ENCODE measurements at regions not wholly inside any gene's neighbourhood (a gene's known extent, or its start where the extent isn't known, plus 50 kb on each side); places are given as distances from the start of the nearest gene placed in this dataset.
"Not testable (repeated sequence)": the region's sequence is repeated elsewhere in the genome, so short reads cannot be mapped to it uniquely, and the experiment has no call there.

DNA sequence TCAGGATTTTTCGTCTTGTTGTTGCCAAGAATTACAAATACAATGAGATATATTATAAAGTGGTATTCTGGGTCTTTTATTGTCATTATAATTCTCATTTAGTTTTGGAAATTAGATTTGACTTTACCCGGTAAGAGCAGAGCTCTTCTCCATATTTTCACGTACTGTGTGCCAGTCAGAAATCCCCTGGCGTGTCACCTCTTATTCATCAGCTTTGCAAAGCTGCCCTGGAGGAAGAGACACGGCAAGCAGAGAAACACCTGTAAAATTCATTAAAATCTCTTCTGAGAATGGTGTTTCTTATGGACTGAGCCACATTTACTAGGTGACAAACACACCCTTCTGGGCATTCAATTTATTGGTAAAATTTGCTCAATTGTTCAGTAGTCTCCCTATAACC is 440.4 kb downstream of the HINT1 start:
- no peak for DNase-seq (ENCODE audit: low spot score)

DNA sequence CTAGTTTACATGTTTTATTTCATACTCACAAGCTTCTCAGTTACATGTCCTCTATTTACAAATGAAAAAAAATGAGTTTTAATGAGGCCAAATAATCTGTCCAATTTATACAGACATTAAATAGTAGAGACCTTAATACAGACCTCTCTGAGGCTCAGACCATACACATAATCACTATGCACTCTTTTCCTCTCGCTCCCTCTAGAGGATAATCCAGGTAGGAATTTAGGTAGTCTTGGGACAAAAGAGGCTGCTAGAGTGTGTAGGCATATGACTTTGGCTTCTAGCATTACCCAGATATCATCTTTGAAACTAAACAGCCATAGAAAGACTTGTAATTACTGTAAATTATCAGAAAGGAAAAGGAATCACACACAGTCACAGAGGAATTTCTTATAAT is 444.7 kb downstream of the HINT1 start:
- DNase-seq (ENCODE audit: low spot score) = no peak

DNA sequence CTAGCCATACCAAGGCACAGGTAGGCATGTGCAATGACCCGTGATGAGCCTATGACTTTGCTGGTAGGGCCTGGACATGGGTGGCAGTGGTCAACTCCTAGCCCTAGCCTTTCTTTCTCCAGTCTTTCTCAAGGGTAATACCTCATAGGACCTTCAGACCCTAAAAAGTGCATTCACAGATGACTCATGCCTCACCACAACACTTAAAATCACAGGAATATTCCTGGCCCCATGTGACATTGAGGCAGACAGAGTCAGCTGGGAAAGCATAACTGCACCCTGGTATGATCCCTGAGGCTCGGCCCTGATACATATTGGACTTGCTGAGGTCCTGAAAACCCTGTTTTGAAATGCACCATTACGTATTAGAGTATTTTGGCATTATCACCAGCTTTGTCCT is 449.5 kb downstream of the HINT1 start:
- DNase-seq (ENCODE audit: low spot score) = no peak

DNA sequence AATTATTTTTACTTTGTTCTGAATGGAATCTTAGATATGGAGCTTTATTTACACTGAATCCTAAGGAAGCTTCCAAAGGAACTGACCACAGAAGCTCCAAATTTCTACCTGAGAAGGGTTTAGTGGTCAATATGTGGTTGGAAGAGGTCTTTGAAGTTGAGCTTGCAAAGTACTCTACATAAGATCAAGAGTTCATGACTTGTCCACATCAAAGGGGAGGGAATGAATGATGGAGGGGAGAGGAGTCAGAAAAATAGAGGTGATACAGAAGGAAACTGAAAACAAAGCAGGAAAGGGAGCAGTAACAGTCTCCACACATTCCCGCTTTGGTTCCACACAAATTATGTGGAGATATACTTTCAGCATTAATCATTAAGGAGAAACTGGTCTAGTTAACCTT is 450.9 kb downstream of the HINT1 start:
- DNase-seq (ENCODE audit: low spot score) = no peak

DNA sequence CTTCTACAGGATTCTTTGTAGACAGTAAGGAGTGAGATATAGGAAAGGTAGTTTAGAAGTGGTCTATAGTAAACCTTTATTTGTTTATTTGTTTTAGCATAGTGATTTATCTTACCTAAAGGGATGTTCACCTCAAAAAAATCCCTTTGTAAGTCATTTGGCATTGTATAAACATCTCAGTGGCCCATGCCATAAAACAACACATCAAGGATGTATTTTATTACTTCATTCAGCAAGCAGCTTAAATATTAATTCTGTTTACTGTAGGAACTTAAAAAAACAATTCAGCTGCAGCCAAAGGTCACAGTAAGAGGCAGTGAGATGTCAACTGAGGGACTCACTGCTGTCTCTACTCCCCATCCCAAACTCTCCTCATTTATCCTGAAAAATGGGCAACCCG is 452.7 kb downstream of the HINT1 start:
- no peak for DNase-seq (ENCODE audit: low spot score)

DNA sequence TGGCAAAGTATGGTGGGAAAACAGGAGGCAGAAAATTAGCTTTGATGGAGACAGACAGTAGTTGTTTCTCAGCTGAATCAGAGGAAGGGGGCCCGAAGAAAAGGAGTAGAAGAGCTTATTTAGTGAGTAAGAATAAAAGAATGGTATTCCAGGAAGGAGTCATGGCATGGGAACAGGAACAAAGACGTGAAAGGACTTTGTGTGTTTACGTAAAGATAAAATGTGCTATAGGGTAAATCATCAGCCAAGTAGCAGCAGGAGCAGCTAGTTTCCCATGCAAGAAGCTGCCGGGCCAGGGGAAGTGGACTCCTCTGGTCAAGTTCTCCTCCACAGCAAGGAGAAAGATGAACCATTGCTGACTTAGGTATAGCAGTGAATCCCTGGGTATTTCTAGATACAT is 454.5 kb downstream of the HINT1 start:
- DNase-seq (ENCODE audit: low spot score) = no peak

DNA sequence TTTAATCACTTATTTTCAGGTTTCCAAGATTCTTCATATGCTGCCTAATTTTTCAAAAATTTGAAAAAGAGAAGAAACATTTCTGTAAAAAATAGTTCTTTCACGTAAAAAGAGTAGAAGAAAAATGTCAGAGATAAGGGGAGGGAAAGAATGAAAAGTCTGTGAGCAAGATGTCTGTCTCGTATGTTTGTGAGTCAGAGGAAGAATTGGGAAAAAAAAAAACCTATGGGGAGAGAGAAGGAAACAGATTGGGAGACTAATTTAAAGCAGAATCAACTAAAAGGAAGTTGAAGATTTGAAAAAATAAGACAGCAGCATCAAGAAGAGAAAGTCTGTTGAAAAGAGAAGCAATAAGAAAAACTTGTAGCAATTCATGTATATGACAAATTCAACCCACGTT is 456.3 kb downstream of the HINT1 start:
- no peak for DNase-seq (ENCODE audit: low spot score)

DNA sequence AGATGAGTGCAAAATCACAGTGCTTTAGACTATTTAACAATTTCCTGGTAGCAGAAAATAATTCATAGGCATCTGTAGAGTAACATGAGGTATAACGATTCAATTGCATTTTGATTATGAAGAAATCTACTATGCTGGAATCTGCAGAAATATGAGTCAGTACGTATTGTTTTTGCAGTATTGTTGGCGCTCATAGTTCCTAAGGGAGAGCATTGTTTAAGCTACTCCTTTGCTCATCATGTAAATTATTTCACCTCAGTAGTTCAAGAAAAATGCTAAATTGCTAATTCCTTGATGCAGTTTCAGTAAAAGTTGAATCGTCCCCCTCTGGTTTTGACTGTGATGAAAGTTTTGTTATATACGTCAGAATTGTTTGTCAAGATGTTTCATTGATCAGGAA is 458.4 kb downstream of the HINT1 start:
- no peak for DNase-seq (ENCODE audit: low spot score)

DNA sequence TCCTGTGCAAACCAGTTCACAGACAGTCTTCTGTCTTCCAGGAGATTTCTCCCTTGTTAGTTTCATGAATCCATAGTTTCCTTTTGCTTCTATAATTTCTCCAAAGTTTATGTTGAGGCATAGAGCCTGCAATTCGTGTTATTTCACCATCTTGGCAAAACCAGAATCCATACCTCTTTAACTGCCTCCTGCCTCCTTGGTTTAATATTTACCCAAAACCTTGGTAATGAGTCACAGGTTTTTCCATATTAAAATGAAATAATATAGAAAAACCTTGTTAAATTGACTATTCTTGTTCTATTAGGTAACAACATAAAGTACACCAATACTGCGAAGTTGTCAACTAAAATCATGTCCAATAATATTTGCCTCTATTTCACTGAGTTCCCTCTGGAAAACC is 459.7 kb downstream of the HINT1 start:
- DNase-seq (ENCODE audit: low spot score) = no peak

DNA sequence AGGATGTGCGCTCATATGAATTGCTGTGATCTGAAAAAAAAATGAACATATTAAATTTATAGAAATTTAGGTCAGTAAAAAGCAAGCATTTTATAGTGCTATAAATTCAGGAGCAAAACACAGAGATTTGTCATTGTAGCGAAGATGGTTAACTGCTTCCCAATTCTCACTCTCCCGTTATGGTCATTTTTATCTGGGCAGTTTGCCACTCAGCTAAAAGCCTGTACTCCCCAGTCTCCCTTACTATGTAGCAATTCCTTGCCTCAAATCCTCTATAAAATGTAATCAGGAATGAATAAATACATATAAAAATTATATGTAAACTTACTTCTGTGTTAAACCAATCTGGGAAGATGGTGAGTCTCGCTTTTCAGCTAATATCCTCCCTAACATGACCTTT is 471.5 kb downstream of the HINT1 start:
- DNase-seq (ENCODE audit: low spot score) = no peak

DNA sequence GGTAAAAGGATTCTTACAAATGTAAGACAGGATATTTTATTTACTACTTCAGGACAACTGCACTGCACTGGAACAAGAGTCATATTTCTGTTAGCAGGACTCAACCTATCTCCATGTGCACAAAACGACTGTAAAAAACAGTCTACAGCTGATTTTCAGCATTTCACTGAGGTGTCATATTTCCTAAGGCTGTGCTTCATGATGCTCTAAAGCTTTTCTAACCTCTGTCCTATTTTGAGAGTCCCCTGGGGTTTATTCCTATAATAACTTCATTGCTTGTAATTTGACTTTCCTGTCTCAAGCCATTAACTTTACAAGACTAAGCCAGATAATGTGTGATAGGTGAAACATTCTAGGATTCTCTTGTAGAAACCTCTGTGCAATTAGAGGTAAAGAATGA is 472.3 kb downstream of the HINT1 start:
- no peak for DNase-seq (ENCODE audit: low spot score)

DNA sequence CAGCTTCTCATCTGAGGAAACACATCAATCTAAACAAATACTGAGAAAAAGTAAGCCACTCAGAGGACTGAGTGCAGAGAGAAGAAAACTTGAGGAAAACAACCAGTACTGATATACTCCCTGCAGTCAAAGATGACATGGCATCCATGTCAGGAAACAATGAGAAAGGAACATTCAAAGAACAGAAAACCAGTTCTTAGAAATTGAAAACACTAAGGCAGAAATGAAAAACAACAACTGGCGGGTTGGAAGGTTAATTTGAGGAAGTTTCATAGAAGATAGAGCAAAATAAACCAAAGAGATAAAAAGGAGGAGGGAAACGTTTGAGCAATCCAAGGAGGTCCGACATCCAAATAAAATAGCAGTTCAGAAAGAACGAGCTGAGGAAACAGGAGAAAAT is 475.2 kb downstream of the HINT1 start:
- DNase-seq (ENCODE audit: low spot score) = no peak

DNA sequence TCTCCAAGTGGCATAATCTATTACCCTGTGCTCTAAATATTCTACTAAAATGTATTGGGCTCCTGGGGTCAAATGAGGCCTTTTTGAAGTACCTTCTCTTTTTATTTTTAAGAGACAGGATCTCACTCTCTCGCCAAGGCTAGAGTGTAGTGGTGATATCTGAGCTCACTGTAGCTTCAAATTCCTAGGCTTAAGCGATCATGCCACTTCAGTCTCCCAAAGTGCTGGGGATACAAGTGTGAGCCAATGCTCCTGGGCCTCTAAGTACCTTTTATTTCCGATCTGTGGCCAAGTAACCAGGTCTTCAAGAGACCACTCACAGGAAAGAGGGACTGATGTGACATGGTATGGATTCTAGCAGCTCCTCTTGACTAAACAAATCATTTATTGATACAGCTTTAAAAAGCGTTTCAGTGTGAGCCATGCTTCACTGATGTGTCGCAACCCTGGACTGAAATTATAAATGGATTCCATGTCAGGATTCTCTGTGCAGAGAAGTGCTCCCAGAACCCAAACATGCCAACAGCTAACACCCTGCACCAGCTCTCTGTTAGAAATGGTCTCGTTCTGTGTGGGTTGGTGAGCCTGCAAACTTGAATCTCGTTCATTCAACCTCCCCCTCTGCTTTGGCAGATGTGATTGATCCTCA is 477.8 kb downstream of the HINT1 start:
- no peak for DNase-seq (ENCODE audit: low spot score)

DNA sequence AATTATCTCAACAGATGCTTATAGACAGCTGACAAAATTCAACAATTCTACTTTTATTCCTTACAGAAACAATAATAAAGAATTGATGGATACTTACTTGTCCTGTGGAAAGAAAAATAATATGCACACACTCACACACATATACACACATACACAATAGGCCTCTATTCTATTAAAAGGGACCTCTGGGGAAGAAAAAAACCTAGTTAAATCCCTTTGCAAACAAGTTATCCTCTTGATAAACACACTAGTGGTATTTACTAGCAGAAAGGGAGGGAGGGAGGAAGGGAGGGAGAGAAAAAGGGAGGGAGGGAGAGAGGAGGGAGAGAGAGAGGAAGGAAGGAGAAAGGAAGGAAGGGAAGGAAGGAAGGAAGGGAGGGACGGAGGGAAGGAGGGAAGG is 486.4 kb downstream of the HINT1 start:
- no peak for DNase-seq (ENCODE audit: low spot score)

DNA sequence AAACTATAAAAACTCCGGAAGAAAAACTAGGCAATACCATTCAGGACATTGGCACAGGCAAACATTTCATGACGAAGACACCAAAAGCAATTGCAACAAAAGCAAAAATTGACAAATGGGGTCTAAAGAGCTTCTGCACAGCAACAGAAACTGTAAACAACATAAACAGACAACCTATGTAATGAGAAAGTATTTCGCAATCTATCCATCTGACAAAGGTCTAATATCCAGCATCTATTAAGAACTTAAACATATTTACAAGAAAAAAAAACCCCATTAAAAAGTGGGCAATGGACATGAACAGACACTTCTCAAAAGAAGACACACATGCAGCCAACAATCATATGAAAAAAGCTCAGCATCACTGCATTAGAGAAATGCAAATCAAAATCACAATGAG is 498.6 kb downstream of the HINT1 start:
- no peak for DNase-seq (ENCODE audit: low spot score)

DNA sequence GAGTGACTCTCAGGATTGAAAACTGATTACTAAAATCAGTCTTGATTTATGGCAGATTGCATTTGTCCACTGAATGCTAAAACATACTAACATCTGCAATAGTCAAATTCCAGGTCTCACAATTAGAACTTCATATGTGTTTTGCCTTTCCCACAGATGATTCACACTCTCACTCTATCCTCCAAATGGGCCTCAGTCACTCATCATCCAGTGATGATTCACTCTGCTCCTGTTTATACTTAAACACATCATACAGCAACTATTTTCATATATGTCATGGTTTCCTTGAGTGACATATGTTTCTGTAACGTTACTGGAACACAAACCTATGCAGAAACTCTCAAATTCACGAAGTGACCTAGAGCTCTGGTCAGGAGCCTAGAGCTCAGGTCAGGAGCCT is 512.9 kb downstream of the HINT1 start:
- DNase-seq (ENCODE audit: low spot score) = no peak

DNA sequence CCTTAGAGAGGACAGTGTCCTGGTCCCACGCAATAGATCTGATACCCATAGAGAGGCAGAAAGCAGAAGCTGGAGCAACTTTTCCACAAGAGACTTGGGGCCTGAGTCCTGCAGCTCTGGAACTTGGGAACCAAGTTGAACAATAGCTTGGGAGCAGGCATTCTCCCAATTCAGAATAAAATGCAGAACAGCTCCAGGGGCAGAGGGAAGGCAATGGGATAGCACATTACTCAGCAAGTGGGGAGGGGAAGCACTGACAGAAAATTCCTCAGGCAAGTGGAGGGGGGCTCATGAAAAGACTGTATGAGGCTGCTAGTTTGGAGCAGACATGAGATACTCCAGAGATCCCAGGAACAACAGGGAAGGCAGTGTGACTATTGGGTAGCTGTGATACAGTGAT is 513.6 kb downstream of the HINT1 start:
- DNase-seq (ENCODE audit: low spot score) = no peak

DNA sequence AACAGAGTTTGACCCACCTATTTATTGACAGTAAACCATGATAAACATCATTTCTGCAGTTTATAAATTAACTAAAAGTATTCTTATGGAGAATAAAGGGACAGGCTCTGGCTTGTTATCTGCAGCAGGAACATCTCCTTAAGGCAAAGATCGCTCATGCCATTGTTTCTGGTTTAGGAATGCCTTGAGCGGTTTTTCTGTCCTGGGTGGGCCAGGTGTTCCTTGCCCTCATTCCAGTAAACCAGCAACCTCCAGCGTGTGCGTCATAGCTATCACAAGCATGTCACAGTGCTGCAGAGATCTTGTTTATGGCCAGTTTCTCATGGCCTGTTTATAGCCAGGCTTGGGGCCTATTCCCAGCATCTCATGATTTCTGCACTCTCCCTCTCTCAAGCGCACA is 521.7 kb downstream of the HINT1 start:
- DNase-seq (ENCODE audit: low spot score) = no peak

DNA sequence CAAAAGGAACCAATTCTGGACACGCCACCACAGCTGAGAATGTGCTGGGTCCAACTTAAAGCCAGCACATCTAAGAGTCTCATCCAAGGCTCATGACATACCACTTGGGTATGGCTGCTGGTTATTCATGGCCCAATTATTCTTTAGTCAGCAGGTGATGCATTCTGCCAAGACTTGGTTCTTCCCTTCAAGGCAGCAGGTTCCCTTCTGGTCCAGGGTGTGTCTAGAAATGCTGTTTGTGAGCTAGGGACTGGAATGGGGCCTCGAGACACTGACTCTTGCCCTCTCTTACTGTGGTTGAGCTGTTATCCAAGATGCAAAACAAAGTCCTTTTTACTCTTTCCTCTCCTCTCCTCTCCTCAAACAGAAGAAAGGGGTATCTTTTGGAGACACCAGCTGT is 522.6 kb downstream of the HINT1 start:
- DNase-seq (ENCODE audit: low spot score) = no peak

DNA sequence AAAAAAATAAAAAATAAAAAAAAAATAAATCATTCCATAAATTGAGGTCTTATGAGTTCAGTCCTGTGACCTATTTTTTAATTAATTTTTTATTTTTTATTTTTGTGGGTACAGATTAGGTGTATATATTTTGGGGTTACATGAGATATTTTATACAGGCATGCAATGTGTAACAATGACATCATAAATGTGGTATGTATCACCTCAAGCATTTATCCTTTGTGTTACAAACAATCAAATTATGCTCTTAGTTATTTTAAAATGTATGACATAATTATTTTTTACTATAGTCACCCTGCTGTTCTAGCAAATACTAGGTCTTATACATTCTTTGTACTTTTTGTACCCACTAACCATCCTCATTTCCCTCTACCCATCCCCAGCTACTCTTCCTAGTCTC is 537.9 kb downstream of the HINT1 start:
- DNase-seq (ENCODE audit: low spot score) = no peak

DNA sequence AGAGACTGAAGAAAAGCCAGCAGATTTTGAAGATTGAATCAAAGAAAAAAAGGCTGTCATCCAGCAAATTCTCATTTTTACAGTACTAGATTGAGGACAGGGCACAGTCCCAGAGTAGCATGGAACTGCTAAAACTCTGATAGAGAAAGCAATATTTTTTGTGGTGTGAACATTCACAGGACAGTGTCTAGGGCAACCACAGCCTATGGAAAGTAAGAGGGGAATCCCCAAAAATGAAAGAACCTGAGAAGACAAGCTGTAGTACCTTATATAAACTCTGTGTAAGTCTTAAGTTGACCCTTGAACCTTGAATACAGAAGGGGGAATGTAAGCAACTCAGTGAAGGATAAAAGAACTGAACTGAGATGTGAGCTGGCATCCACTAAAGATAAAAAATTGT is 540.3 kb downstream of the HINT1 start:
- no peak for DNase-seq (ENCODE audit: low spot score)

DNA sequence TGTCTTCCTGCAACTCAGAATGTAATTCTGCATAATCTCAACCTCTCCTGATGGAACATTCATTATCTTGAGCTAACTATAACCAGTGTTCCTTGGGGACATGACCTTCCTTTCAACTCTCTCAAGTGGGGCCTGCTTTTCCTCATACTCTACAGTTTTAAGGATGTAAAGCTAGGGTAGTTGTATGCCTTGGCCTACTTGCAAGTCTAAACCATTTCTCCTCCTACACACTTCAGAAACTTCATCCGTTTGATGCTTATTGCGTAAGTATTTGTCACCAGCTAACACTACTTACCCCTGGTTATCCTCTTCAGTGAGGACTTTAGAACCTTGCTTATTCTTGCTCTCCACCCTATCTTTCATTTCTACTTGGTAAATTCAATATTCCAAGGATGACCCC is 548.9 kb downstream of the HINT1 start:
- DNase-seq (ENCODE audit: low spot score) = no peak

DNA sequence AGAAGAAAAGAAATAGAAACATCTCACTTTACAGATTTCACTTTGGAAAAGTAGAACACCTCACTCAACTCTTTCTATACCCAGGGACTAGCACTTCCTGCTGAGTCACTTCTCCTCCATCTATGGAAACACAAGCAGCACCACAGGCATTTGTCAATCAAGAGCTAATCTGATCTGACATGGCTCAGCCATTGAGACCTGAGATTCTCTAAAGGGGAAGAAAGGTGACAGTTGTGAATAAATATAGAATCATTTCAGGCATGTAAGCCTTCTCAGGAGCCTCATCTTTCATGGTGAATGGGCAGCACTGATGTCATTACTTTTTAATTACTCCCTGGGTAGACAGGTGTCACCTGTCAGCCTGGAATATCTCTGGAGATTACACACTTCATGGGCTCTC is 559.8 kb downstream of the HINT1 start:
- no peak for DNase-seq (ENCODE audit: low spot score)

DNA sequence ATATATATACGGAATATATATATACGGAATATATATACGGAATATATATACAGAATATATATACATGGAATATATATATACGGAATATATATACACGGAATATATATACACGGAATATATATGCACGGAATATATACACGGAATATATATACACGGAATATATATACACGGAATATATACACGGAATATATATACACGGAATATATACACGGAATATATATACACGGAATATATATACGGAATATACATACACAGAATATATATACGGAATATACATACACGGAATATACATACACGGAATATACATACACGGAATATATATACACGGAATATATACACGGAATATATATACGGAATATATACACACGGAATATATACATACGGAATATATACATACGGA is 568.4 kb downstream of the HINT1 start:
- DNase-seq (ENCODE audit: low spot score) = not testable (repeated sequence)

DNA sequence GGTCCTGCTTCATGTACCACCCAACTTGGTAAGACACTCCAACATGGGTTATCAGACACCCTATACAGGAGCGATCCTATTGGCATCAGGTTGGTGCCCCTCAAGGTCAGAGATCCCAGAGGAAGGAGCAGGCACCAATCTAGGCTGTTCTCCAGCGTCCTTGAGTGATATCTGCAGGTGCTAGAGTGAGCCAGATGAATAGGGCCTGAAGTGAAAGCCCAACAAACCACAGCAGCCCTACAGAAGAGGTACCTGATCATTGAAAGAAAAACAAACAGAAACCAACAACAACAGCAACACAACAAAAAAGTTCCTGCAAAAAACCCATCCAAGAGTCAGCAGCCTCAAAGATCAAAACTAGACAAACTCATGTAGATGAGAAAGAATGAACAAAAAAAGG is 584.8 kb downstream of the HINT1 start:
- DNase-seq (ENCODE audit: low spot score) = no peak

All from ecto neural progenitor cell (in vitro differentiated cells).